Lower leg skin (tissue), 3 donors: ENCODE measurements at regions not wholly inside any gene's neighbourhood (a gene's known extent, or its start where the extent isn't known, plus 50 kb on each side); places are given as distances from the start of the nearest gene placed in this dataset.

ENCODE experiments used
- CTCF ChIP-seq, 3 donors: fragments of 450-650 bp; IDR thresholded peaks; one replicate each; pipeline ENCODE4 v1.5.1; 2016; ENCODE audit warnings: antibody characterized with exemption in 3 of 3, mild to moderate bottlenecking in 3 of 3, moderate library complexity in 2 of 3
- POLR2A ChIP-seq, 2 donors: fragments of 450-650 bp; IDR thresholded peaks; one replicate each; pipeline ENCODE4 v1.6.1; 2016 to 2017; ENCODE audit warnings: antibody characterized with exemption in 2 of 2, mild to moderate bottlenecking in 1 of 2, moderate library complexity in 1 of 2

GRCh38 chr20:52654567-52654966 is 317.6 kb upstream of the TSHZ2 start:
- TF ChIP-seq CTCF (IDR thresholded peaks at IDR 0.05) (no peak), POLR2A (IDR thresholded peaks at IDR 0.05) (no peak)
